ENCODE measurements at regions not wholly inside any gene's neighbourhood (a gene's known extent, or its start where the extent isn't known, plus 50 kb on each side); places are given as distances from the start of the nearest gene placed in this dataset.

GRCh38 chr15:79601405-79602086 lies 169.4 kb downstream of the MINAR1 start:
- no peak for TF ChIP-seq CTCF (IDR thresholded peaks at IDR 0.05; ENCODE audit: insufficient read depth, low read length)
- no peak overlapping the region for H3K4me3 ChIP-seq (ENCODE audit: low read depth, low read length)
- no peak for DNase-seq (ENCODE audit: low read depth)

- DNase-seq (ENCODE audit: low read depth): no peak
- TF ChIP-seq CTCF (IDR thresholded peaks at IDR 0.05; ENCODE audit: insufficient read depth, low read length): no peak
- H3K4me3 ChIP-seq (ENCODE audit: low read depth, low read length): no peak overlapping the region
Observed at GRCh38 chr15:79602180-79602579, 170.0 kb downstream of the MINAR1 start.

GRCh38 chr15:79602731-79603130 lies 170.6 kb downstream of the MINAR1 start:
- DNase-seq (ENCODE audit: low read depth): no peak
- H3K4me3 ChIP-seq (ENCODE audit: low read depth, low read length): no peak overlapping the region
- TF ChIP-seq CTCF (IDR thresholded peaks at IDR 0.05; ENCODE audit: insufficient read depth, low read length): no peak

GRCh38 chr15:79606831-79607355 lies 174.8 kb downstream of the MINAR1 start:
- DNase-seq (ENCODE audit: low read depth): no peak
- no peak overlapping the region for H3K4me3 ChIP-seq (ENCODE audit: low read depth, low read length)
- no peak for TF ChIP-seq CTCF (IDR thresholded peaks at IDR 0.05; ENCODE audit: insufficient read depth, low read length)

- no peak for DNase-seq (ENCODE audit: low read depth)
- H3K4me3 ChIP-seq (ENCODE audit: low read depth, low read length): no peak overlapping the region
- no peak for TF ChIP-seq CTCF (IDR thresholded peaks at IDR 0.05; ENCODE audit: insufficient read depth, low read length)
Observed at GRCh38 chr15:79608066-79608864, 176.1 kb downstream of the MINAR1 start.

GRCh38 chr15:79609506-79609905 lies 177.4 kb downstream of the MINAR1 start:
- TF ChIP-seq CTCF (IDR thresholded peaks at IDR 0.05; ENCODE audit: insufficient read depth, low read length): no peak
- no peak overlapping the region for H3K4me3 ChIP-seq (ENCODE audit: low read depth, low read length)
- DNase-seq (ENCODE audit: low read depth): no peak
